ENCODE measurements at regions not wholly inside any gene's neighbourhood (a gene's known extent, or its start where the extent isn't known, plus 50 kb on each side); places are given as distances from the start of the nearest gene placed in this dataset.

GRCh38 chr3:42012935-42013690, 51.2 kb upstream of the ULK4 start:
- DNase-seq (ENCODE audit: low spot score): peak; percentile 88
- FAIRE-seq: peak; percentile 17

GRCh38 chr3:42012383-42012934, 50.6 kb upstream of the ULK4 start:
- FAIRE-seq (no peak), DNase-seq (ENCODE audit: low spot score) (no peak)
